HCT116 (cell line): ENCODE measurements at regions not wholly inside any gene's neighbourhood (a gene's known extent, or its start where the extent isn't known, plus 50 kb on each side); places are given as distances from the start of the nearest gene placed in this dataset.

Source experiments
- ATAC-seq: fragments of 200-7000 bp; cut with Tn5 transposase; 2 replicates; pipeline ENCODE4 v1.9.1; 2020; ENCODE audit warnings: mild to moderate bottlenecking, moderate library complexity
- BruUV-seq: library from RNA; stranded (reverse); fragments of 400-500 nt; replicated peaks from 2 replicates; lab custom pipeline; 2021; lab: Mats Ljungman, UMichigan
- CTCF ChIA-PET: fragments of 300-600 bp; sonication (Branson Sonifier 250); formaldehyde crosslinking; loops from one replicate; lab custom pipeline; 2021; ENCODE audit warnings: antibody characterized with exemption; lab: Charles Lee
- POLR2A ChIA-PET: fragments of 300-600, 350-600 bp; sonication (Branson Sonifier 250); formaldehyde crosslinking; loops from one replicate; lab custom pipeline; 2021; ENCODE audit warnings: antibody characterized with exemption; lab: Charles Lee
- RAD21 ChIA-PET, 2 experiments: fragments of 300-600 bp; sonication (Branson Sonifier 250); formaldehyde crosslinking; loops; one replicate each; lab custom pipeline; 2023; ENCODE audit warnings: low total read pairs in 2 of 2; ENCODE audit not compliant: uncharacterized antibody in 2 of 2, unreplicated experiment in 2 of 2, low non-redundant PET in 1 of 2; lab: Charles Lee
- DNase-seq: peaks from one replicate; pipeline ENCODE4 v3.0.0-alpha.2; 2010; ENCODE audit warnings: low read depth, low spot score
- H2AFZ ChIP-seq: fragments of 200-600 bp; shearing (Covaris generic), sonication (generic); 2 replicates; pipeline ENCODE4 v1.6.1; 2017; ENCODE audit warnings: low read depth, mixed run types, mixed read lengths, antibody characterized with exemption, low read length; ENCODE audit not compliant: poor library complexity, severe bottlenecking
- H3K27ac ChIP-seq: 2 replicates; pipeline ENCODE4 v1.5.1; 2012; ENCODE audit warnings: low read depth, low read length
- H3K27me3 ChIP-seq: fragments of 200-600 bp; sonication (generic); 2 replicates; pipeline ENCODE4 v1.6.1; 2016; ENCODE audit warnings: mixed run types, low read length, mixed read lengths; ENCODE audit not compliant: insufficient read depth
- H3K36me3 ChIP-seq, 2 experiments: fragments of 200-500 bp in 1 of 2; fragments of 200-600 bp in 1 of 2; sonication (Bioruptor generic) in 1 of 2; sonication (generic) in 1 of 2; 2 replicates each; pipeline versions ENCODE4 v1.5.1 to v1.6.1; 2014 to 2016; ENCODE audit warnings: low read length in 2 of 2, inconsistent platforms in 1 of 2, mixed read lengths in 1 of 2, mixed run types in 1 of 2; ENCODE audit not compliant: insufficient read depth in 2 of 2, control insufficient read depth in 1 of 2
- H3K4me1 ChIP-seq, 2 experiments: fragments of 200-600 bp in 1 of 2; sonication (generic) in 1 of 2; 2 replicates each; pipeline versions ENCODE4 v1.5.1 to v1.6.1; 2012 to 2017; ENCODE audit warnings: low read length in 2 of 2, inconsistent platforms in 1 of 2, mild to moderate bottlenecking in 1 of 2, mixed read lengths in 1 of 2, mixed run types in 1 of 2, moderate library complexity in 1 of 2; ENCODE audit not compliant: insufficient read depth in 2 of 2, control insufficient read depth in 1 of 2
- H3K4me2 ChIP-seq: fragments of 200-600 bp; sonication (generic); 2 replicates; pipeline ENCODE4 v1.6.1; 2017; ENCODE audit warnings: mixed run types, low read length, mixed read lengths
- H3K4me3 ChIP-seq, 2 experiments: fragments of 200-600 bp in 1 of 2; sonication (generic) in 1 of 2; replicated peaks in 1 of 2; 2 replicates each; pipeline ENCODE4 v1.5.1; 2011 to 2016; ENCODE audit warnings: low read length in 2 of 2, control low read depth in 1 of 2, low read depth in 1 of 2, mild to moderate bottlenecking in 1 of 2, mixed read lengths in 1 of 2, mixed run types in 1 of 2
- H3K79me2 ChIP-seq: fragments of 200-600 bp; sonication (generic); 2 replicates; pipeline ENCODE4 v1.6.1; 2017; ENCODE audit warnings: mild to moderate bottlenecking, mixed run types, low read length, moderate library complexity, mixed read lengths; ENCODE audit not compliant: insufficient read depth
- H3K9ac ChIP-seq: fragments of 200-600 bp; sonication (generic); 2 replicates; pipeline ENCODE4 v1.6.1; 2016; ENCODE audit warnings: low read length, mixed read lengths
- H3K9me2 ChIP-seq: fragments of 200-600 bp; sonication (generic), shearing (Covaris generic); 2 replicates; pipeline ENCODE4 v1.6.1; 2017; ENCODE audit warnings: mixed run types, mild to moderate bottlenecking, moderate library complexity; ENCODE audit not compliant: insufficient read depth
- H3K9me3 ChIP-seq, 2 experiments: fragments of 200-500 bp in 1 of 2; fragments of 200-600 bp in 1 of 2; sonication (Bioruptor generic) in 1 of 2; sonication (generic) in 1 of 2; 2 replicates each; pipeline ENCODE4 v1.6.1; 2014 to 2017; ENCODE audit warnings: low read length in 2 of 2, mixed read lengths in 2 of 2, inconsistent platforms in 1 of 2, low read depth in 1 of 2, mild to moderate bottlenecking in 1 of 2, mixed run types in 1 of 2, moderate library complexity in 1 of 2; ENCODE audit not compliant: control insufficient read depth in 1 of 2, insufficient read depth in 1 of 2
- H4K20me1 ChIP-seq: fragments of 200-600 bp; sonication (generic), shearing (Covaris generic); 2 replicates; pipeline ENCODE4 v1.6.1; 2017; ENCODE audit warnings: mixed run types, mild to moderate bottlenecking, moderate library complexity; ENCODE audit not compliant: insufficient read depth
- ATF3 ChIP-seq: IDR thresholded peaks from 2 replicates; pipeline ENCODE4 v1.6.1; 2012
- CBX3 ChIP-seq: IDR thresholded peaks from 2 replicates; pipeline ENCODE4 v1.6.1; 2012; ENCODE audit warnings: low read depth
- CEBPB ChIP-seq: IDR thresholded peaks from 2 replicates; pipeline ENCODE4 v1.6.1; 2012; ENCODE audit warnings: low read depth
- CTCF ChIP-seq, 3 experiments: fragments of 200-600 bp in 1 of 3; sonication (generic) in 1 of 3; IDR thresholded peaks in 2 of 3; conservative IDR thresholded peaks in 1 of 3; 2 replicates each; pipeline ENCODE4 v1.5.1; 2012 to 2017; ENCODE audit warnings: low read depth in 2 of 3, low read length in 2 of 3, antibody characterized with exemption in 1 of 3, borderline replicate concordance in 1 of 3, control low read depth in 1 of 3, mild to moderate bottlenecking in 1 of 3, mixed read lengths in 1 of 3, mixed run types in 1 of 3, moderate library complexity in 1 of 3; ENCODE audit not compliant: insufficient read depth in 1 of 3
- EGR1 ChIP-seq: IDR thresholded peaks from 2 replicates; pipeline ENCODE4 v1.6.1; 2012; ENCODE audit warnings: low read depth
- ELF1 ChIP-seq: IDR thresholded peaks from 2 replicates; pipeline ENCODE4 v1.6.1; 2012; ENCODE audit warnings: low read depth, borderline replicate concordance
- EZH2 ChIP-seq: fragments of 200-600 bp; sonication (generic); IDR thresholded peaks from 2 replicates; pipeline ENCODE4 v1.6.1; 2017; ENCODE audit warnings: antibody characterized with exemption, mixed run types
- EZH2phosphoT487 ChIP-seq: fragments of 200-600 bp; IDR thresholded peaks from 2 replicates; pipeline ENCODE4 v1.6.1; 2018; ENCODE audit warnings: antibody characterized with exemption, borderline replicate concordance
- POLR2AphosphoS5 ChIP-seq: IDR thresholded peaks from 2 replicates; pipeline ENCODE4 v1.6.1; 2011; ENCODE audit warnings: mild to moderate bottlenecking, low read depth, low read length, moderate library complexity
- SIN3A ChIP-seq: IDR thresholded peaks from 2 replicates; pipeline ENCODE4 v1.6.1; 2012; ENCODE audit warnings: low read depth
- SP1 ChIP-seq: IDR thresholded peaks from 2 replicates; pipeline ENCODE4 v1.6.1; 2012; ENCODE audit warnings: low read depth
- SRF ChIP-seq: IDR thresholded peaks from 2 replicates; pipeline ENCODE4 v1.6.1; 2012; ENCODE audit warnings: low read depth
- YY1 ChIP-seq: IDR thresholded peaks from 2 replicates; pipeline ENCODE4 v1.6.1; 2011; ENCODE audit warnings: low read length, low read depth, moderate library complexity, mild to moderate bottlenecking; ENCODE audit not compliant: insufficient replicate concordance; ENCODE audit errors: extremely low read depth
- ZFX ChIP-seq: fragments of 450-650 bp; IDR thresholded peaks from 2 replicates; pipeline ENCODE4 v1.6.1; 2017
- ZNF274 ChIP-seq: fragments of 200-500 bp; sonication (Bioruptor generic); IDR thresholded peaks from 2 replicates; pipeline ENCODE4 v1.6.1; 2014; ENCODE audit warnings: mild to moderate bottlenecking, low read depth, low read length, inconsistent platforms
- intact Hi-C: fragments of 100-400 bp; cut with micrococcal nuclease; formaldehyde crosslinking; loops from 2 replicates; pipeline ENCODE4 v1.10.0; 2022
- TF ChIP-seq, protein P1 (sequence below): IDR thresholded peaks from 2 replicates; pipeline ENCODE4 v1.6.1; 2011; ENCODE audit warnings: mild to moderate bottlenecking, low read length, moderate library complexity; ENCODE audit not compliant: insufficient replicate concordance; ENCODE audit errors: extremely low read depth
- TF ChIP-seq, protein P2 (sequence below): IDR thresholded peaks from 2 replicates; pipeline ENCODE4 v1.6.1; 2012; ENCODE audit warnings: low read depth

DNA sequence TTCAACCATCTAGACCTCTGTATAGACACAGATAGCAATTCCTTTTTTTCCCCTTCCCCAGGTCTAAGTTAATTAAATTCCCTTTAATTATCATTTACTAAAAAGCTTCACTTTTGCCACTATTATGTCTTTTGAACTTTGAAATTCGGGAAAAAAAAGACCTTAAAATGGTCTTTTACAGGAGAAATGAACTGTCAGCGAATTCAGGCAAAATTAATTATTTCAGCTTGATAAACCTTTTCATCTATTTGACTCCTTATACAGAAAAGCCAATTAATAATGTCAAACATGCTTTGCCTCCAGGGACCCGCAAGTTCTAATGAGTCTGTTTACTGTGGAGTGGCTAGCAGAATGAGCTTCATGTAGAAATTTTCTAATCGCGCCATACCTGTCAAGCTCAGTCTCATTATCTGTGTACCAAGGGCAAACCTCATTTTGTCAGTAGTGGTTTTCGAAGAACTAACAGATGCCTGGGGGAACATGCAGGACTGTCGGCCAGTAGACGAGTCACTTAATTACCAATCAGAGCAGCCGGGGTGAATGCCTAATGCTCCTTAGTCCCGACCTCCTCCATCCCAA is 287.7 kb downstream of the INSIG2 start:
- intact Hi-C loops = no loop called here

More for the DNA sequence above, 287.7 kb downstream of the INSIG2 start:
- no peaks in the 10 kb centered on the region for H3K36me3 ChIP-seq
- no peaks in the 10 kb centered on the region for H3K9me2 ChIP-seq
- DNase-seq (no peak), ATAC-seq (no peak)
- no peaks in the 10 kb centered on the region for H3K27me3 ChIP-seq
- ChIA-PET RAD21 (no interaction called here), CTCF (interaction anchor here (0.8 kb wide), 1 partner anchor 480 kb away, joined by 5 read pairs; no protein-coding TSS in a partner anchor), POLR2A (no interaction called here)
- no peaks in the 10 kb centered on the region for H4K20me1 ChIP-seq
- H3K4me3 ChIP-seq = no peak overlapping the region
- TF ChIP-seq CBX3 (no peak), EGR1 (no peak), CTCF (IDR thresholded peaks at IDR 0.05 in 2 of 3, conservative IDR thresholded peaks at IDR 0.05 in 1 of 3; ENCODE audit: borderline replicate concordance in 1 of 3, insufficient read depth in 1 of 3, low read depth in 2 of 3, low read length in 2 of 3) (no peak), ZNF274 (no peak), SIN3A (no peak), YY1 (no peak), EZH2phosphoT487 (no peak), SRF (no peak), ZFX (no peak), ATF3 (no peak), SP1 (no peak), POLR2AphosphoS5 (no peak), EZH2 (no peak), CEBPB (no peak), ELF1 (no peak)
- TF ChIP-seq, protein P1, sequence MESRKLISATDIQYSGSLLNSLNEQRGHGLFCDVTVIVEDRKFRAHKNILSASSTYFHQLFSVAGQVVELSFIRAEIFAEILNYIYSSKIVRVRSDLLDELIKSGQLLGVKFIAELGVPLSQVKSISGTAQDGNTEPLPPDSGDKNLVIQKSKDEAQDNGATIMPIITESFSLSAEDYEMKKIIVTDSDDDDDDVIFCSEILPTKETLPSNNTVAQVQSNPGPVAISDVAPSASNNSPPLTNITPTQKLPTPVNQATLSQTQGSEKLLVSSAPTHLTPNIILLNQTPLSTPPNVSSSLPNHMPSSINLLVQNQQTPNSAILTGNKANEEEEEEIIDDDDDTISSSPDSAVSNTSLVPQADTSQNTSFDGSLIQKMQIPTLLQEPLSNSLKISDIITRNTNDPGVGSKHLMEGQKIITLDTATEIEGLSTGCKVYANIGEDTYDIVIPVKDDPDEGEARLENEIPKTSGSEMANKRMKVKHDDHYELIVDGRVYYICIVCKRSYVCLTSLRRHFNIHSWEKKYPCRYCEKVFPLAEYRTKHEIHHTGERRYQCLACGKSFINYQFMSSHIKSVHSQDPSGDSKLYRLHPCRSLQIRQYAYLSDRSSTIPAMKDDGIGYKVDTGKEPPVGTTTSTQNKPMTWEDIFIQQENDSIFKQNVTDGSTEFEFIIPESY = no peak
- TF ChIP-seq, protein P2, sequence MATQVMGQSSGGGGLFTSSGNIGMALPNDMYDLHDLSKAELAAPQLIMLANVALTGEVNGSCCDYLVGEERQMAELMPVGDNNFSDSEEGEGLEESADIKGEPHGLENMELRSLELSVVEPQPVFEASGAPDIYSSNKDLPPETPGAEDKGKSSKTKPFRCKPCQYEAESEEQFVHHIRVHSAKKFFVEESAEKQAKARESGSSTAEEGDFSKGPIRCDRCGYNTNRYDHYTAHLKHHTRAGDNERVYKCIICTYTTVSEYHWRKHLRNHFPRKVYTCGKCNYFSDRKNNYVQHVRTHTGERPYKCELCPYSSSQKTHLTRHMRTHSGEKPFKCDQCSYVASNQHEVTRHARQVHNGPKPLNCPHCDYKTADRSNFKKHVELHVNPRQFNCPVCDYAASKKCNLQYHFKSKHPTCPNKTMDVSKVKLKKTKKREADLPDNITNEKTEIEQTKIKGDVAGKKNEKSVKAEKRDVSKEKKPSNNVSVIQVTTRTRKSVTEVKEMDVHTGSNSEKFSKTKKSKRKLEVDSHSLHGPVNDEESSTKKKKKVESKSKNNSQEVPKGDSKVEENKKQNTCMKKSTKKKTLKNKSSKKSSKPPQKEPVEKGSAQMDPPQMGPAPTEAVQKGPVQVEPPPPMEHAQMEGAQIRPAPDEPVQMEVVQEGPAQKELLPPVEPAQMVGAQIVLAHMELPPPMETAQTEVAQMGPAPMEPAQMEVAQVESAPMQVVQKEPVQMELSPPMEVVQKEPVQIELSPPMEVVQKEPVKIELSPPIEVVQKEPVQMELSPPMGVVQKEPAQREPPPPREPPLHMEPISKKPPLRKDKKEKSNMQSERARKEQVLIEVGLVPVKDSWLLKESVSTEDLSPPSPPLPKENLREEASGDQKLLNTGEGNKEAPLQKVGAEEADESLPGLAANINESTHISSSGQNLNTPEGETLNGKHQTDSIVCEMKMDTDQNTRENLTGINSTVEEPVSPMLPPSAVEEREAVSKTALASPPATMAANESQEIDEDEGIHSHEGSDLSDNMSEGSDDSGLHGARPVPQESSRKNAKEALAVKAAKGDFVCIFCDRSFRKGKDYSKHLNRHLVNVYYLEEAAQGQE = no peak
- H3K4me2 ChIP-seq = no peak overlapping the region
- H3K79me2 ChIP-seq = no peaks in the 10 kb centered on the region
- no TSS peak for BruUV-seq
- H3K4me1 ChIP-seq = no peaks in the 10 kb centered on the region
- H2AFZ ChIP-seq = no peak overlapping the region
- no peaks in the 10 kb centered on the region for H3K9me3 ChIP-seq
- no peak overlapping the region for H3K9ac ChIP-seq
- no peak overlapping the region for H3K27ac ChIP-seq
